CD14-positive monocyte (primary cell): ENCODE measurements at regions not wholly inside any gene's neighbourhood (a gene's known extent, or its start where the extent isn't known, plus 50 kb on each side); places are given as distances from the start of the nearest gene placed in this dataset.
"Not testable (repeated sequence)": the region's sequence is repeated elsewhere in the genome, so short reads cannot be mapped to it uniquely, and the experiment has no call there.

Experiments
- DNase-seq, 3 donors: peaks; one replicate each; pipeline ENCODE4 v3.0.0-alpha.2; 2011 to 2022
- H2AFZ ChIP-seq: 2 replicates; pipeline ENCODE4 v1.6.0; 2012; ENCODE audit warnings: mild to moderate bottlenecking, low read depth, low read length, inconsistent platforms; ENCODE audit not compliant: insufficient read depth, poor library complexity, severe bottlenecking
- H3K27ac ChIP-seq, 2 donors: 1 replicate in 1 of 2; 2 replicates in 1 of 2; pipeline ENCODE4 v1.5.1; 2012 to 2013; ENCODE audit warnings: low read length in 2 of 2, control low read depth in 1 of 2, inconsistent platforms in 1 of 2, low read depth in 1 of 2, mild to moderate bottlenecking in 1 of 2
- H3K27me3 ChIP-seq, 2 donors: one replicate each; pipeline versions ENCODE4 v1.6.0 to v1.6.1; 2011 to 2013; ENCODE audit warnings: low read length in 2 of 2; ENCODE audit not compliant: control insufficient read depth in 2 of 2, insufficient read depth in 2 of 2
- H3K36me3 ChIP-seq, 2 donors: replicated peaks in 1 of 2; 1 replicate in 1 of 2; 2 replicates in 1 of 2; pipeline versions ENCODE4 v1.5.1 to v1.6.1; 2012 to 2013; ENCODE audit warnings: low read length in 2 of 2, control low read depth in 1 of 2, inconsistent platforms in 1 of 2, mild to moderate bottlenecking in 1 of 2; ENCODE audit not compliant: insufficient read depth in 2 of 2, control insufficient read depth in 1 of 2
- H3K4me1 ChIP-seq, 2 donors: 1 replicate in 1 of 2; 2 replicates in 1 of 2; pipeline versions ENCODE4 v1.5.1 to v1.6.1; 2012 to 2013; ENCODE audit warnings: low read length in 2 of 2, control low read depth in 1 of 2, inconsistent platforms in 1 of 2, mild to moderate bottlenecking in 1 of 2, moderate library complexity in 1 of 2; ENCODE audit not compliant: insufficient read depth in 2 of 2, control insufficient read depth in 1 of 2
- H3K4me2 ChIP-seq: replicated peaks from 2 replicates; pipeline ENCODE3; 2012; ENCODE audit warnings: low read length, moderate library complexity, mild to moderate bottlenecking; ENCODE audit not compliant: poor library complexity, severe bottlenecking; ENCODE audit errors: extremely low read depth
- H3K4me3 ChIP-seq, 3 experiments: fragments of 200-600 bp in 1 of 3; sonication (generic) in 1 of 3; replicated peaks in 1 of 3; 1 replicate in 2 of 3; 2 replicates in 1 of 3; pipeline ENCODE4 v1.5.1; 2011 to 2013; ENCODE audit warnings: low read length in 3 of 3, mild to moderate bottlenecking in 3 of 3, control low read depth in 2 of 3, low read depth in 2 of 3, inconsistent platforms in 1 of 3, moderate library complexity in 1 of 3
- H3K79me2 ChIP-seq: 2 replicates; pipeline ENCODE4 v1.6.0; 2012; ENCODE audit warnings: mild to moderate bottlenecking, control low read depth, inconsistent platforms, low read length, moderate library complexity; ENCODE audit not compliant: insufficient read depth
- H3K9ac ChIP-seq: 2 replicates; pipeline ENCODE4 v1.6.0; 2017; ENCODE audit warnings: low read length, mild to moderate bottlenecking; ENCODE audit not compliant: insufficient read depth, poor library complexity, severe bottlenecking
- H3K9me3 ChIP-seq, 2 donors: replicated peaks in 1 of 2; 1 replicate in 1 of 2; 2 replicates in 1 of 2; pipeline versions ENCODE4 v1.5.1 to v1.6.1; 2012 to 2013; ENCODE audit warnings: low read length in 2 of 2, control low read depth in 1 of 2; ENCODE audit not compliant: control insufficient read depth in 1 of 2, insufficient read depth in 1 of 2
- H4K20me1 ChIP-seq: 2 replicates; pipeline ENCODE4 v1.6.0; 2012; ENCODE audit warnings: mild to moderate bottlenecking, low read length, control low read depth, moderate library complexity; ENCODE audit not compliant: insufficient read depth
- H3K27ac Mint-ChIP-seq, 7 donors: one replicate each; pipeline ENCODE4 v1.8.0; 2020; ENCODE audit warnings: mild to moderate bottlenecking in 7 of 7, mixed read lengths in 7 of 7, moderate library complexity in 6 of 7, inconsistent platforms in 2 of 7
- H3K27me3 Mint-ChIP-seq, 3 donors: one replicate each; pipeline ENCODE4 v1.8.0; 2021 to 2022; ENCODE audit warnings: low read depth in 3 of 3, mild to moderate bottlenecking in 3 of 3, mixed read lengths in 3 of 3, moderate library complexity in 3 of 3, inconsistent platforms in 1 of 3
- H3K36me3 Mint-ChIP-seq, 2 donors: one replicate each; pipeline ENCODE4 v1.8.0; 2020; ENCODE audit warnings: mixed read lengths in 2 of 2, inconsistent platforms in 1 of 2, mild to moderate bottlenecking in 1 of 2
- H3K4me1 Mint-ChIP-seq: one replicate; pipeline ENCODE4 v1.8.0; 2020; ENCODE audit warnings: mild to moderate bottlenecking, mixed read lengths
- H3K4me3 Mint-ChIP-seq, 2 donors: one replicate each; pipeline ENCODE4 v1.8.0; 2020; ENCODE audit warnings: mild to moderate bottlenecking in 2 of 2, mixed read lengths in 2 of 2, moderate library complexity in 1 of 2
- H3K9me3 Mint-ChIP-seq, 7 donors: one replicate each; pipeline ENCODE4 v1.8.0; 2020 to 2022; ENCODE audit warnings: mixed read lengths in 7 of 7, mild to moderate bottlenecking in 6 of 7, moderate library complexity in 6 of 7, inconsistent platforms in 2 of 7
- CTCF ChIP-seq: fragments of 200-600 bp; IDR thresholded peaks from one replicate; pipeline ENCODE4 v1.8.0; 2022; ENCODE audit warnings: antibody characterized with exemption, mild to moderate bottlenecking
- WGBS: methylation state at CpG from one replicate; pipeline ENCODE4 v1.1.5; 2013; ENCODE audit warnings: missing lambda C conversion rate; ENCODE audit not compliant: insufficient coverage; 5-methylcytosine and 5-hydroxymethylcytosine counted together
- intact Hi-C, 2 donors: fragments of 100-400 bp; cut with micrococcal nuclease; formaldehyde crosslinking; loops; one replicate each; pipeline versions ENCODE4 v1.15.0 to v1.15.1; 2023

DNA sequence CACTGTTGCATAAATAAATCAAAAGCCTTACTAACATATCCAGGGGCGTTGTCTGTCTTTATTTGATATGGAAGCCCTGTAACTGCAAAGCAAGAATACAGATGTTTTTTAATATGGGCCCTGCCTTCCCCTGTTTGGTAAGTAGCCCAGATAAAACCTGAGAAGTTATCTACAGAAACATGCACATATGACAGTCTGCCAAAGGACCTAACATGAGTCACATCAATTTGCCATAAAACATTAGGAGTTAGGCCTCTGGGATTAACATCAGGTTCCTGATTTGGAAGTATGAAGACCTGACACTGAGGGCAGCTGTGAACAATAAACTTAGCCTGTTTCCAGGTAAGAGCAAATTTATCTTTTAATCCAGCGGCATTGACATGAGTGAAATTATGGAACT is 1588.8 kb downstream of the REEP3 start:
- no peak overlapping the region for H3K9ac ChIP-seq
- no peaks in the 10 kb centered on the region for H3K4me1 ChIP-seq
- peaks cover 5 to 9% of the 10 kb centered on the region in 2 donors for H3K9me3 ChIP-seq
- Mint-ChIP-seq H3K4me1 (no peaks in the 10 kb centered on the region), H3K27me3 (peaks cover 0 to 3% (median 2%) of the 10 kb centered on the region in 3 donors), H3K36me3 (no peaks in the 10 kb centered on the region), H3K9me3 (peaks cover 2 to 16% (median 8%) of the 10 kb centered on the region in 7 donors), H3K4me3 (no peak overlapping the region), H3K27ac (no peak overlapping the region)
- DNase-seq, result no peak
- no peaks in the 10 kb centered on the region for H3K79me2 ChIP-seq
- no peak for TF ChIP-seq CTCF
- H3K27me3 ChIP-seq, result no peaks in the 10 kb centered on the region
- intact Hi-C loops, result no loop called here
- WGBS, result 100% methylated on average over 1 of the region's 2 CpGs
- H4K20me1 ChIP-seq, result no peaks in the 10 kb centered on the region
- no peak overlapping the region for H3K4me3 ChIP-seq
- no peaks in the 10 kb centered on the region for H3K36me3 ChIP-seq
- H2AFZ ChIP-seq, result no peak overlapping the region
- H3K4me2 ChIP-seq, result no peak overlapping the region
- no peak overlapping the region for H3K27ac ChIP-seq

DNA sequence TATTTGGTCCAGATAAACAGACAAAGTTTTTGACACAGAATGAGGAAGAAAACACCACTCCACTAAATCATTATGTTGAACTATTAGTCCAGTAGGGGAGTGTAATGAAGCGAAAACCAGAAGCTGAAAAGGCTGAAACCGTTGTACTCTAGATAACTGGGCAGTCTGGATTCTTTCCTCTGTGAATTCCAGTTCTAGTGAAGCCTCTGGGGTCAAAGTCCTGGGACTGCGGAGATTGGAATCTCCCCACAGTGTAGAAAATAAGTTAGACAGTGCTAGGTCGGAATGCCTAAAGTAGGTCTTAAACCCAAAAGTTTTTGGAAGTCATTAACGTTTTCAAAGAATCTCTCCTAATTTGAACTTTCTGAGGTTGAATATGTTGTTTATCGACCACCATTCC is 1589.9 kb downstream of the REEP3 start:
- WGBS, result 40% methylated on average over 1 of the region's 6 CpGs
- H2AFZ ChIP-seq, H3K4me1 Mint-ChIP-seq, H3K9me3 Mint-ChIP-seq, H4K20me1 ChIP-seq, H3K27me3 ChIP-seq, H3K4me3 Mint-ChIP-seq, H3K27ac Mint-ChIP-seq, H3K4me2 ChIP-seq, H3K9ac ChIP-seq, H3K27ac ChIP-seq, H3K79me2 ChIP-seq, DNase-seq, H3K36me3 ChIP-seq, H3K4me1 ChIP-seq, H3K9me3 ChIP-seq, H3K27me3 Mint-ChIP-seq, H3K36me3 Mint-ChIP-seq, H3K4me3 ChIP-seq, intact Hi-C loops: not testable (repeated sequence)
